ENCODE measurements at regions not wholly inside any gene's neighbourhood (a gene's known extent, or its start where the extent isn't known, plus 50 kb on each side); places are given as distances from the start of the nearest gene placed in this dataset.

- H3K36me3 ChIP-seq, result no peaks in the 10 kb centered on the region
- WGBS, 5 donors, result 11 to 46% (median 40%) methylated on average over 2 of the region's 2 CpGs
- H3K27ac ChIP-seq, result no peak overlapping the region
- no peak overlapping the region for H3K4me3 ChIP-seq
- peaks cover 0 to 4% (median 0%) of the 10 kb centered on the region in 4 donors for H3K9me3 ChIP-seq
- no peak for DNase-seq
- no peaks in the 10 kb centered on the region for H3K27me3 ChIP-seq
- intact Hi-C loops (cut with DNase I; ENCODE audit: low total_unique reads), result no loop called here
- H3K4me1 ChIP-seq, result no peaks in the 10 kb centered on the region
- TF ChIP-seq CTCF (IDR thresholded peaks at IDR 0.05), result no peak
Observed at GRCh38 chr9:20084125-20084524, 295.3 kb upstream of the SLC24A2 start.

- no peak for DNase-seq
- Histone ChIP-seq H3K27ac (no peak overlapping the region), H3K9me3 (peaks cover 0 to 2% (median 0%) of the 10 kb centered on the region in 4 donors), H3K4me1 (no peaks in the 10 kb centered on the region), H3K27me3 (no peaks in the 10 kb centered on the region), H3K36me3 (no peaks in the 10 kb centered on the region), H3K4me3 (no peak overlapping the region)
- TF ChIP-seq CTCF (IDR thresholded peaks at IDR 0.05) (no peak), EP300 (IDR thresholded peaks at IDR 0.05) (no peak), POLR2AphosphoS5 (IDR thresholded peaks at IDR 0.05) (no peak), POLR2A (IDR thresholded peaks at IDR 0.05) (no peak)
- WGBS, 5 donors, result 83 to 89% (median 86%) methylated on average over 4 of the region's 4 CpGs
- intact Hi-C loops (cut with DNase I; ENCODE audit: low total_unique reads), result no loop called here
Observed at GRCh38 chr9:20083390-20083789, 294.6 kb upstream of the SLC24A2 start.

- no peak for DNase-seq
- Histone ChIP-seq H3K27ac (no peak overlapping the region), H3K9me3 (no peaks in the 10 kb centered on the region), H3K4me3 (no peak overlapping the region), H3K4me1 (no peaks in the 10 kb centered on the region), H3K27me3 (no peaks in the 10 kb centered on the region), H3K36me3 (no peaks in the 10 kb centered on the region)
- TF ChIP-seq POLR2AphosphoS5 (IDR thresholded peaks at IDR 0.05), result no peak
- TF ChIP-seq CTCF (IDR thresholded peaks at IDR 0.05), result no peak
- no peak for TF ChIP-seq EP300 (IDR thresholded peaks at IDR 0.05)
- TF ChIP-seq POLR2A (IDR thresholded peaks at IDR 0.05), result no peak
- WGBS, 5 donors, result 0 to 70% (median 31%) methylated on average over 1 of the region's 1 CpG
- intact Hi-C loops (cut with DNase I; ENCODE audit: low total_unique reads), result no loop called here
Observed at GRCh38 chr9:20082831-20083230, 294.0 kb upstream of the SLC24A2 start.

- Histone ChIP-seq H3K9me3 (no peaks in the 10 kb centered on the region), H3K4me1 (no peaks in the 10 kb centered on the region), H3K4me3 (no peak overlapping the region), H3K27ac (no peak overlapping the region), H3K36me3 (no peaks in the 10 kb centered on the region), H3K27me3 (no peaks in the 10 kb centered on the region)
- intact Hi-C loops (cut with DNase I; ENCODE audit: low total_unique reads), result no loop called here
- TF ChIP-seq EP300 (IDR thresholded peaks at IDR 0.05) (no peak), CTCF (IDR thresholded peaks at IDR 0.05) (no peak), POLR2A (IDR thresholded peaks at IDR 0.05) (no peak), POLR2AphosphoS5 (IDR thresholded peaks at IDR 0.05) (no peak)
- DNase-seq, result no peak
- WGBS, 5 donors, result 74 to 89% (median 76%) methylated on average over 3 of the region's 3 CpGs
Observed at GRCh38 chr9:20082406-20082805, 293.6 kb upstream of the SLC24A2 start.

- H3K27ac ChIP-seq, result no peak overlapping the region
- H3K27me3 ChIP-seq, result no peaks in the 10 kb centered on the region
- H3K9me3 ChIP-seq, result no peaks in the 10 kb centered on the region
- no peak for DNase-seq
- TF ChIP-seq CTCF (IDR thresholded peaks at IDR 0.05), result no peak
- TF ChIP-seq POLR2AphosphoS5 (IDR thresholded peaks at IDR 0.05), result no peak
- TF ChIP-seq POLR2A (IDR thresholded peaks at IDR 0.05), result no peak
- no peak for TF ChIP-seq EP300 (IDR thresholded peaks at IDR 0.05)
- no peaks in the 10 kb centered on the region for H3K4me1 ChIP-seq
- H3K36me3 ChIP-seq, result no peaks in the 10 kb centered on the region
- intact Hi-C loops (cut with DNase I; ENCODE audit: low total_unique reads), result no loop called here
- no peak overlapping the region for H3K4me3 ChIP-seq
Observed at GRCh38 chr9:20078246-20078645, 289.4 kb upstream of the SLC24A2 start.

All from stomach (tissue), 8 donors.